Osteoblast (primary cell): ENCODE measurements at regions not wholly inside any gene's neighbourhood (a gene's known extent, or its start where the extent isn't known, plus 50 kb on each side); places are given as distances from the start of the nearest gene placed in this dataset.

Experiments
- DNase-seq: peaks from one replicate; pipeline ENCODE4 v3.0.0; 2011; ENCODE audit warnings: low spot score, mixed read lengths; ENCODE audit not compliant: insufficient read length; ENCODE audit errors: missing footprints
- H2AFZ ChIP-seq: 2 replicates; pipeline ENCODE4 v1.6.0; 2011; ENCODE audit warnings: mild to moderate bottlenecking, low read length
- H3K27ac ChIP-seq: 2 replicates; pipeline ENCODE4 v1.5.1; 2011; ENCODE audit warnings: mild to moderate bottlenecking, low read depth, low read length, moderate library complexity
- H3K27me3 ChIP-seq: 2 replicates; pipeline ENCODE4 v1.6.0; 2012; ENCODE audit warnings: mild to moderate bottlenecking, control low read depth, inconsistent platforms, low read length, moderate library complexity; ENCODE audit not compliant: insufficient read depth
- H3K36me3 ChIP-seq: 2 replicates; pipeline ENCODE4 v1.5.1; 2011; ENCODE audit warnings: mild to moderate bottlenecking, low read length, control low read depth, moderate library complexity; ENCODE audit not compliant: insufficient read depth
- H3K4me1 ChIP-seq: 2 replicates; pipeline ENCODE4 v1.5.1; 2011; ENCODE audit warnings: mild to moderate bottlenecking, low read length, control low read depth, moderate library complexity; ENCODE audit not compliant: insufficient read depth
- H3K4me2 ChIP-seq: 2 replicates; pipeline ENCODE4 v1.6.0; 2011; ENCODE audit warnings: mild to moderate bottlenecking, low read length; ENCODE audit not compliant: insufficient read depth
- H3K4me3 ChIP-seq: fragments of 200-600 bp; sonication (generic); 3 replicates; pipeline ENCODE4 v1.5.1; 2012; ENCODE audit warnings: mild to moderate bottlenecking, low read length, inconsistent platforms; ENCODE audit not compliant: insufficient read depth
- H3K79me2 ChIP-seq: 2 replicates; pipeline ENCODE4 v1.6.0; 2012; ENCODE audit warnings: mild to moderate bottlenecking, low read length, control low read depth, inconsistent platforms; ENCODE audit not compliant: insufficient read depth
- H3K9me3 ChIP-seq: 2 replicates; pipeline ENCODE4 v1.5.1; 2011; ENCODE audit warnings: low read depth, low read length, control low read depth
- H4K20me1 ChIP-seq: 2 replicates; pipeline ENCODE4 v1.6.0; 2012; ENCODE audit warnings: mild to moderate bottlenecking, low read length, control low read depth; ENCODE audit not compliant: insufficient read depth
- CTCF ChIP-seq: IDR thresholded peaks from 2 replicates; pipeline ENCODE4 v1.5.1; 2011; ENCODE audit warnings: mild to moderate bottlenecking, low read depth, low read length, moderate library complexity; ENCODE audit errors: extremely low read depth

GRCh38 chr3:64297563-64297962 is 72.3 kb upstream of the PRICKLE2 start:
- no peaks in the 10 kb centered on the region for H4K20me1 ChIP-seq
- H3K4me3 ChIP-seq = no peak overlapping the region
- no peak for TF ChIP-seq CTCF
- H3K4me1 ChIP-seq = peaks cover 15% of the 10 kb centered on the region
- H3K36me3 ChIP-seq = no peaks in the 10 kb centered on the region
- no peak overlapping the region for H3K4me2 ChIP-seq
- H3K27me3 ChIP-seq = no peaks in the 10 kb centered on the region
- no peak overlapping the region for H3K27ac ChIP-seq
- H3K79me2 ChIP-seq = no peaks in the 10 kb centered on the region
- no peaks in the 10 kb centered on the region for H3K9me3 ChIP-seq
- H2AFZ ChIP-seq = no peak overlapping the region
- DNase-seq = no peak

GRCh38 chr3:64295594-64295993 is 70.3 kb upstream of the PRICKLE2 start:
- H3K4me2 ChIP-seq = peak overlapping the region; percentile 1
- no peaks in the 10 kb centered on the region for H3K9me3 ChIP-seq
- no peaks in the 10 kb centered on the region for H4K20me1 ChIP-seq
- H3K79me2 ChIP-seq = no peaks in the 10 kb centered on the region
- H3K4me1 ChIP-seq = peaks cover 29% of the 10 kb centered on the region
- no peak overlapping the region for H2AFZ ChIP-seq
- TF ChIP-seq CTCF = no peak
- H3K4me3 ChIP-seq = no peak overlapping the region
- H3K36me3 ChIP-seq = no peaks in the 10 kb centered on the region
- no peaks in the 10 kb centered on the region for H3K27me3 ChIP-seq
- peak; percentile 83 for DNase-seq
- no peak overlapping the region for H3K27ac ChIP-seq

- Histone ChIP-seq H3K27me3 (no peaks in the 10 kb centered on the region), H2AFZ (no peak overlapping the region), H3K4me3 (no peak overlapping the region), H3K9me3 (no peaks in the 10 kb centered on the region), H4K20me1 (no peaks in the 10 kb centered on the region), H3K36me3 (no peaks in the 10 kb centered on the region), H3K27ac (no peak overlapping the region), H3K79me2 (no peaks in the 10 kb centered on the region), H3K4me1 (peaks cover 34% of the 10 kb centered on the region), H3K4me2 (no peak overlapping the region)
- TF ChIP-seq CTCF = no peak
- no peak for DNase-seq
These were observed 69.5 kb upstream of the PRICKLE2 start for GRCh38 chr3:64294771-64295170.

GRCh38 chr3:64293121-64293520 is 67.9 kb upstream of the PRICKLE2 start:
- Histone ChIP-seq H3K4me2 (no peak overlapping the region), H2AFZ (no peak overlapping the region), H3K79me2 (no peaks in the 10 kb centered on the region), H3K36me3 (no peaks in the 10 kb centered on the region), H3K27me3 (no peaks in the 10 kb centered on the region), H3K4me3 (no peak overlapping the region), H3K4me1 (peaks cover 40% of the 10 kb centered on the region), H4K20me1 (no peaks in the 10 kb centered on the region), H3K27ac (no peak overlapping the region), H3K9me3 (no peaks in the 10 kb centered on the region)
- DNase-seq = no peak
- no peak for TF ChIP-seq CTCF
